Neural progenitor cell (in vitro differentiated cells): ENCODE measurements at regions not wholly inside any gene's neighbourhood (a gene's known extent, or its start where the extent isn't known, plus 50 kb on each side); places are given as distances from the start of the nearest gene placed in this dataset.

Experiments used
- CTCF ChIP-seq: fragments of 200-600 bp; sonication (generic); IDR thresholded peaks from 2 replicates; pipeline ENCODE4 v1.5.1; 2017; ENCODE audit warnings: antibody characterized with exemption, mild to moderate bottlenecking
- EZH2 ChIP-seq: fragments of 200-600 bp; sonication (generic); IDR thresholded peaks from 2 replicates; pipeline ENCODE4 v1.6.1; 2017; ENCODE audit warnings: antibody characterized with exemption, mild to moderate bottlenecking, moderate library complexity
- EZH2phosphoT487 ChIP-seq: fragments of 200-600 bp; sonication (generic); IDR thresholded peaks from 2 replicates; pipeline ENCODE4 v1.6.1; 2017; ENCODE audit warnings: antibody characterized with exemption

GRCh38 chr13:78714717-78715116 is 55.8 kb upstream of the OBI1 start:
- TF ChIP-seq CTCF, result no peak
- no peak for TF ChIP-seq EZH2
- TF ChIP-seq EZH2phosphoT487, result no peak
